HG03571 (cell line): ENCODE measurements at regions not wholly inside any gene's neighbourhood (a gene's known extent, or its start where the extent isn't known, plus 50 kb on each side); places are given as distances from the start of the nearest gene placed in this dataset.

Experiments
- ATAC-seq: cut with Tn5 transposase; IDR thresholded peaks from one replicate; pipeline ENCODE4 v1.9.1; 2021; ENCODE audit not compliant: unreplicated experiment

GRCh38 chr1:38719880-38720279 lies 139.7 kb downstream of the RRAGC start:
- no peak for ATAC-seq

DNA sequence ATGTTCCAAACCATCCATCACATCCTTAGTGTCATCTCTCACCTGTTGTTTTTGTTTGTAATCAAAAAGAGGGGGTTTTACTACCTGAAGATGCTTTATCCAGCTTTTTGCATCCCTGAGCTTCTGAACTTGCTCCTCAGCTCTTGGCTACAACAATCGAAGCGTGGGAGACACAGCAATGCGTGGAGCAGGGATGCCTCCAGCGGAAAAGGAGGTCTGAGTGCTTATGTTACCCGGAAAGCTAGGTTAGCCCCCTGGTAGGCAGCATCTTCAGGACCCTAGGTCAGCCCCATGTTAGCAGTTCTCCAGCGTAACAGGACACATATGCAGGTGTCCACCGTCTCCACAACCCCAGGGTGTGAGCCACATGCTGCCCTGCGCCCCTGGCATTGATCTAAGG lies 141.5 kb downstream of the RRAGC start:
- ATAC-seq: no peak

- no peak for ATAC-seq
These were observed 143.3 kb downstream of the RRAGC start for GRCh38 chr1:38716229-38716628.

GRCh38 chr1:38715415-38715814 lies 144.2 kb downstream of the RRAGC start:
- no peak for ATAC-seq

- no peak for ATAC-seq
These were observed 147.5 kb downstream of the RRAGC start for GRCh38 chr1:38712046-38712445.

- no peak for ATAC-seq
These were observed 150.8 kb downstream of the RRAGC start for GRCh38 chr1:38708701-38709258.

GRCh38 chr1:38701088-38701487 lies 158.5 kb downstream of the RRAGC start:
- no peak for ATAC-seq

GRCh38 chr1:38700077-38700470 lies 159.5 kb downstream of the RRAGC start:
- no peak for ATAC-seq

DNA sequence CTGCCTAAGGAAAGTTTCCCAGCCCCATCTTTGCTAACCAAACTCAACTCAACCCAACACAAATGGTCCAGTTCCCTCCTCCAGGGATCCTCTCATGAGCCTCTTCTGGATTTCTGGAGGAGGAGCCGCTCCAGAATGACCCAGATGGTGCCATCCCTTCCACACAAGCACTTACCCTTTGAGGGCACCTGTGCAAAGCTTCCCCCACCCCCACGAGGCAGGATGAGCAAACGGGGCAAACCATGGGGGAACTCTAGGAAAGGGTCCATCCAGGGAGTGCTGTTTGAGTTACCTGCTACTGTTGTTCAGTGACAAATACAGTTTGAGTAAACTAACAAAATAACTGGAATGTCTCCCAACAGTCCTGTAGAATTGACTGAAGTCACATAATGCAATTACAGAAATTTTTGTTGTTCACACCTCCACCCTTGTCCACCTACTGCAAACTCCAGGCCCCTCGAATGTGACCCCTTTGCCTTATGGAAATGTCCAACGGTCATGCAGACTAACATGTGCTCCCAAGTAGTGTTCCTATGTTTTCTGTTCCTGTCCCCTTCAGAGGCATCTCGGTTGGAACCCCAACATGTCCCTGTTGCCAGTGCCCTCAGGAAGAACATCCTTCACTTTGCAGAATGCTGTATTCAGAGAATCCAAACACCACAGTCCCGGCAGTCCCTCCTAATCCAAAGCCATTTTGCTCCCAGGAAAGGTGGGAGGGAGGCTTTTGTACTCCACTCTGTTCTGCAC lies 160.1 kb downstream of the RRAGC start:
- no peak for ATAC-seq

GRCh38 chr1:38697387-38697786 lies 162.2 kb downstream of the RRAGC start:
- ATAC-seq: no peak

- ATAC-seq: no peak
These were observed 163.2 kb downstream of the RRAGC start for GRCh38 chr1:38696371-38696770.

GRCh38 chr1:38693759-38694158 lies 165.8 kb downstream of the RRAGC start:
- ATAC-seq: no peak

DNA sequence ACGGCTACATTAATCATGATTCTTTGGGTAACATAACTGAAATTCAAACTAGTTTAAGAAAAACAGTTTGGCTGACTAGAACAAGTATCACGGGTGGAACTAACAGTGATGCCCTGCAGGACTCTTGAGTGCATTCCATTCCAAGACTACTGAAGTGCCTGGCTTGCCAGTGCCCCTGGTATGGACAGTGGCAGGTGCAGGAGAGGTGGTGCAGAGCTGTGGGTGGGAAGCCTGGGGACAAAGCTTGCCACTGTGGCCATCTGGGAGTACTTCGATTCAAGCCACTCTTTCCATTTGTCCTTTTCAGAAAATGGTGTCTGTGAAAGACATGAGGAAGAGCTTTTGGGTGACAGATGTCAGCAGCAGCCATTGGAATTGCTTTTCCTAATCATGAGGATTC lies 166.5 kb downstream of the RRAGC start:
- ATAC-seq: no peak

DNA sequence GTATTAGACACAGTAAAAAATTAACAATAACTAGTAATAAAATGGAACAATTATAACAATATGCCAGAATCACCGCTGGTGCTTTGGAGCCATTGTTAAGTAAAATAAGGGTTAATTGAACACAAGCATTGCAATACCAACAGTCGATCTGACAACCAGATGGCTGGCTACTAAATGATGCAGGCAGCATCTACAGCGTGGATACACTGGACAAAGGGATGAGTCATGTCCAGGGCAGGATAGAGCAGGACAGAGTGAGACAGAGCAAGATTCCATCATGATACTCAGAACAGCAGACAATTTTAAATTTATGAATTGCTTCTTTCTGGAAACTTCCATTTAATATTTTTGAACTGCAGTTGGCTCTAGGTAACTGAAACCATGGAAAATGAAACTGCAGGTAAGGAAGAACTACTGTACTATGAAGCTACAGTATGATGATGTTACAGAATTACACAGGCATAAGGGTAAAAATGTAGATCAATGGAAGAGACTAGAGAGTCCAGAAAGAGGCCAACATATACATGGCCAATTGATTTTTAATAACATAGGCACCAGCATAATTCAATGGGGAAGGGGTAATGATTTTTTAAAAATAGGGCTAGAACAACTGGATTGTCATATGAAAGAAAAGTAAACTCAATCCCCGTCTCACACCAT lies 168.7 kb downstream of the RRAGC start:
- ATAC-seq: no peak

GRCh38 chr1:38686927-38687255 lies 172.7 kb downstream of the RRAGC start:
- no peak for ATAC-seq

GRCh38 chr1:38686167-38686926 lies 173.2 kb downstream of the RRAGC start:
- no peak for ATAC-seq

GRCh38 chr1:38685388-38685787 lies 174.2 kb downstream of the RRAGC start:
- ATAC-seq: no peak

GRCh38 chr1:38680801-38681510 lies 178.6 kb downstream of the RRAGC start:
- ATAC-seq: no peak

DNA sequence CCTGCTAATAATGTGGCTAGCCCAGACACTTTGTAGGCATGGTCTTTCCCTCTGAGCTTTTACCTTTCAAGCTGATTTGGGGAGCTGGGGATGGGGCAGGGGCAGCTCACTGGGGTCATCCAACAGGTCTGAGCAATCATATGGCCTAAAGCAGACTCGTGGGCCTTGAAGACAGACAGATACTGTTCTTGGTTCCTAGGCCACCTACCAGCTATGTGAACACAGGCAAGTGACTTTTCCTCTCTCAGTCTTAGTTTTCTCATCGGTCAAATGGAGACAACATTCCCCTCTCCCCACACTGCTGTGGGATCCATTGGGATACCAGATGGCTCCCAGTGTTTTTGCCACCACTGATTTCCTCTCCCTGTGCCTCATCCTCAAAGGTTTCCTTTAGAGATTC lies 181.8 kb downstream of the RRAGC start:
- ATAC-seq: no peak

DNA sequence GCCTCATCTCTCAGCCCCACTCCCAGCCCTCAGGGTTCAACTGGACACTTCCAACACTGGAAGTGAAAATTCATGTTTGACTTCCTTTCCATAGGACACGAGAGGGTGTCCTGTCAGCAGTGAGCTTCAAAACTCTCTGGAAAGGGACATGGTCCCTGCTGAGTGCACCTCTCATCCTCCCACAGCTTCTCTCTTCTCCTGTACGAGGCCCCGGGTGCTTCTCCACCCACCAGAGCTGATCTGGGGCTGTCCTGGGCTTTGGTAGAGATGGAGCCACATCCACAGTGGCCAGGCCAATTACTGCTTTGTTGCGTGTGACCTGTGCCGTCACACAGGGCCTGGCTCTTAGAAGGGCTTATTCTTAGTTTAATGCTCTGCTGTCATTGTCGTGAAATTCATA lies 182.3 kb downstream of the RRAGC start:
- ATAC-seq: no peak

GRCh38 chr1:38672692-38673091 lies 186.9 kb downstream of the RRAGC start:
- no peak for ATAC-seq
